HepG2 (cell line): ENCODE measurements at regions not wholly inside any gene's neighbourhood (a gene's known extent, or its start where the extent isn't known, plus 50 kb on each side); places are given as distances from the start of the nearest gene placed in this dataset.

Experiments
- ATAC-seq: fragments of 200-7000 bp; cut with Tn5 transposase; 3 replicates; pipeline ENCODE4 v1.9.1; 2020; ENCODE audit warnings: mild to moderate bottlenecking, moderate library complexity
- BruUV-seq: library from RNA; stranded (reverse); fragments of 400-500 nt; replicated peaks from 2 replicates; lab custom pipeline; 2021; lab: Mats Ljungman, UMichigan
- CTCF ChIA-PET: fragments of 300-600 bp; formaldehyde crosslinking; extraction: SDS; loops from one replicate; lab custom pipeline; 2021; ENCODE audit warnings: low total read pairs, inconsistent platforms, low intra/inter-chr PET ratio; lab: Yijun Ruan, JAX
- POLR2A ChIA-PET: fragments of 350-600 bp; sonication (Branson Sonifier 250); formaldehyde crosslinking; loops from one replicate; lab custom pipeline; 2020; ENCODE audit warnings: antibody characterized with exemption, inconsistent platforms; lab: Yijun Ruan, JAX
- DNase-seq: peaks from one replicate; pipeline ENCODE4 v3.0.0-alpha.2; 2015; ENCODE audit warnings: low spot score
- FAIRE-seq: peaks from 3 replicates; lab custom pipeline; 2011; peaks lifted over from hg19 to GRCh38; lab: Jason Lieb, UNC
- H2AFZ ChIP-seq: one replicate; pipeline ENCODE4 v1.6.1; 2011; ENCODE audit warnings: low read length, inconsistent platforms
- H3K27ac ChIP-seq: fragments of 300-600 bp; 3 replicates; pipeline ENCODE4 v1.8.0; 2011; ENCODE audit warnings: mixed run types, mild to moderate bottlenecking, mixed read lengths, low read length, inconsistent platforms; ENCODE audit not compliant: insufficient read depth; ENCODE audit errors: extremely low read length
- H3K27me3 ChIP-seq, 2 experiments: fragments of 200-600 bp in 1 of 2; 2 replicates in 1 of 2; 3 replicates in 1 of 2; pipeline versions ENCODE4 v1.6.0 to v1.8.0; 2011; ENCODE audit warnings: low read length in 2 of 2, mild to moderate bottlenecking in 2 of 2, moderate library complexity in 2 of 2, inconsistent platforms in 1 of 2; ENCODE audit not compliant: insufficient read depth in 2 of 2, control insufficient read depth in 1 of 2
- H3K36me3 ChIP-seq, 2 experiments: fragments of 200-600 bp in 1 of 2; replicated peaks in 1 of 2; 2 replicates in 1 of 2; 3 replicates in 1 of 2; pipeline versions ENCODE4 v1.5.1 to v1.8.0; 2011; ENCODE audit warnings: low read length in 2 of 2, inconsistent platforms in 1 of 2; ENCODE audit not compliant: insufficient read depth in 2 of 2, control insufficient read depth in 1 of 2
- H3K4me1 ChIP-seq: 2 replicates; pipeline ENCODE4 v1.5.1; 2012; ENCODE audit warnings: low read length, inconsistent platforms; ENCODE audit not compliant: insufficient read depth
- H3K4me2 ChIP-seq: 2 replicates; pipeline ENCODE4 v1.6.0; 2011; ENCODE audit warnings: low read depth, low read length, inconsistent platforms
- H3K4me3 ChIP-seq, 3 experiments: fragments of 200-600 bp in 1 of 3; sonication (generic), shearing (Covaris generic) in 1 of 3; replicated peaks in 1 of 3; 2 replicates each; pipeline ENCODE4 v1.5.1; 2011 to 2016; ENCODE audit warnings: low read length in 3 of 3, inconsistent platforms in 2 of 3, low read depth in 2 of 3, mild to moderate bottlenecking in 2 of 3, control low read depth in 1 of 3, mixed read lengths in 1 of 3; ENCODE audit not compliant: insufficient read depth in 1 of 3
- H3K79me2 ChIP-seq: one replicate; pipeline ENCODE4 v1.6.1; 2011; ENCODE audit warnings: low read length, inconsistent platforms; ENCODE audit not compliant: insufficient read depth
- H3K9ac ChIP-seq: 2 replicates; pipeline ENCODE4 v1.6.0; 2011; ENCODE audit warnings: mild to moderate bottlenecking, low read depth, low read length, inconsistent platforms; ENCODE audit not compliant: insufficient read depth
- H3K9me3 ChIP-seq: 2 replicates; pipeline ENCODE4 v1.5.1; 2012; ENCODE audit warnings: mild to moderate bottlenecking, low read length
- H4K20me1 ChIP-seq: 2 replicates; pipeline ENCODE4 v1.6.0; 2011; ENCODE audit warnings: inconsistent platforms, mild to moderate bottlenecking, low read length, moderate library complexity; ENCODE audit not compliant: insufficient read depth
- CEBPB ChIP-seq: IDR thresholded peaks from 2 replicates; pipeline ENCODE4 v1.6.1; 2011; ENCODE audit warnings: low read depth, low read length, improper control_type of control experiment, borderline replicate concordance
- CREB3 ChIP-seq: sonication (generic); formaldehyde crosslinking; IDR thresholded peaks from 2 replicates; pipeline ENCODE4 v1.5.0; 2020; ENCODE audit warnings: missing genetic modification reagents
- FOXP1 ChIP-seq, 2 experiments: fragments of 450-650 bp in 1 of 2; IDR thresholded peaks; 2 replicates each; pipeline ENCODE4 v1.6.1; 2017 to 2018; ENCODE audit warnings: antibody characterized with exemption in 1 of 2
- MLXIP ChIP-seq: sonication (generic); formaldehyde crosslinking; IDR thresholded peaks from 2 replicates; pipeline ENCODE4 v1.9.0; 2021; ENCODE audit warnings: missing genetic modification reagents, borderline replicate concordance
- SP4 ChIP-seq: sonication (generic); formaldehyde crosslinking; IDR thresholded peaks from 2 replicates; pipeline ENCODE4 v1.8.1; 2023; ENCODE audit warnings: mild to moderate bottlenecking, missing genetic modification reagents
- ZNF512 ChIP-seq: sonication (generic); formaldehyde crosslinking; IDR thresholded peaks from 2 replicates; pipeline ENCODE4 v1.4.0; 2020; ENCODE audit warnings: mild to moderate bottlenecking, missing genetic modification reagents
- WGBS: methylation state at CpG from one replicate; pipeline ENCODE4 v1.1.6; 2017; ENCODE audit warnings: low lambda C conversion rate; 5-methylcytosine and 5-hydroxymethylcytosine counted together
- in situ Hi-C: cut with HindIII; loops from 2 replicates; pipeline ENCODE4 v1.10.0; 2017; ENCODE audit warnings: low pct_unique_long_range_greater_than_20kb; ENCODE audit not compliant: extremely low pct_ligation_motif_present
- intact Hi-C: fragments of 100-400 bp; cut with micrococcal nuclease; formaldehyde crosslinking; loops from one replicate; pipeline ENCODE4 v1.10.0; 2022; ENCODE audit not compliant: unreplicated experiment

GRCh38 chr2:151553-152334 is 105.4 kb upstream of the FAM110C start:
- Histone ChIP-seq H3K9me3 (no peaks in the 10 kb centered on the region), H3K36me3 (no peaks in the 10 kb centered on the region), H3K79me2 (no peaks in the 10 kb centered on the region), H4K20me1 (no peaks in the 10 kb centered on the region), H3K9ac (no peak overlapping the region), H2AFZ (no peak overlapping the region), H3K4me3 (no peak overlapping the region), H3K27ac (no peak overlapping the region), H3K4me2 (no peak overlapping the region), H3K4me1 (no peaks in the 10 kb centered on the region), H3K27me3 (0 out of 5 replicates have a peak, but pooled peaks cover 0 to 7% of the 10 kb centered on the region in 2 experiments)
- no peak for ATAC-seq
- no TSS peak for BruUV-seq
- ChIA-PET POLR2A (no interaction called here), CTCF (no interaction called here)
- no peak for DNase-seq
- WGBS: 1% methylated on average over 6 of the region's 6 CpGs
- FAIRE-seq: no peak
- TF ChIP-seq CREB3 (no peak), MLXIP (CRISPR knock-in tag) (no peak)
- intact Hi-C loops (no loop called here), in situ Hi-C loops (no loop called here)

GRCh38 chr2:145407-145806 is 99.1 kb upstream of the FAM110C start:
- no peak overlapping the region for H2AFZ ChIP-seq
- no peaks in the 10 kb centered on the region for H3K36me3 ChIP-seq
- BruUV-seq: no TSS peak
- CTCF ChIA-PET: no interaction called here
- H3K4me1 ChIP-seq: no peaks in the 10 kb centered on the region
- DNase-seq: no peak
- no peak overlapping the region for H3K4me2 ChIP-seq
- POLR2A ChIA-PET: no interaction called here
- intact Hi-C loops (no loop called here), in situ Hi-C loops (no loop called here)
- ATAC-seq: no peak
- no peak overlapping the region for H3K27ac ChIP-seq
- no peaks in the 10 kb centered on the region for H4K20me1 ChIP-seq
- H3K9me3 ChIP-seq: no peaks in the 10 kb centered on the region
- no peak overlapping the region for H3K4me3 ChIP-seq
- TF ChIP-seq CEBPB (peak; percentile 55; the same call in 1 of the 2 replicates), FOXP1 (IDR thresholded peaks at IDR 0.05) (no peak), FOXP1 (CRISPR knock-in tag; IDR thresholded peaks at IDR 0.05) (0 out of 2 replicates have a peak, but pooled peaks have one; percentile 13), ZNF512 (CRISPR knock-in tag) (no peak), SP4 (CRISPR knock-in tag) (no peak)
- H3K79me2 ChIP-seq: no peaks in the 10 kb centered on the region
- peaks cover 0 to 15% of the 10 kb centered on the region in 2 experiments; a peak in 3 of 5 replicates for H3K27me3 ChIP-seq
- WGBS: 27% methylated on average over 2 of the region's 2 CpGs
- H3K9ac ChIP-seq: no peak overlapping the region
- FAIRE-seq: no peak
